GM21367 (cell line): ENCODE measurements at regions not wholly inside any gene's neighbourhood (a gene's known extent, or its start where the extent isn't known, plus 50 kb on each side); places are given as distances from the start of the nearest gene placed in this dataset.

Experiments used
- ATAC-seq: cut with Tn5 transposase; IDR thresholded peaks from one replicate; pipeline ENCODE4 v1.9.1; 2021; ENCODE audit not compliant: unreplicated experiment

GRCh38 chr2:20539776-20540586, 93.1 kb downstream of the RHOB start:
- no peak for ATAC-seq

DNA sequence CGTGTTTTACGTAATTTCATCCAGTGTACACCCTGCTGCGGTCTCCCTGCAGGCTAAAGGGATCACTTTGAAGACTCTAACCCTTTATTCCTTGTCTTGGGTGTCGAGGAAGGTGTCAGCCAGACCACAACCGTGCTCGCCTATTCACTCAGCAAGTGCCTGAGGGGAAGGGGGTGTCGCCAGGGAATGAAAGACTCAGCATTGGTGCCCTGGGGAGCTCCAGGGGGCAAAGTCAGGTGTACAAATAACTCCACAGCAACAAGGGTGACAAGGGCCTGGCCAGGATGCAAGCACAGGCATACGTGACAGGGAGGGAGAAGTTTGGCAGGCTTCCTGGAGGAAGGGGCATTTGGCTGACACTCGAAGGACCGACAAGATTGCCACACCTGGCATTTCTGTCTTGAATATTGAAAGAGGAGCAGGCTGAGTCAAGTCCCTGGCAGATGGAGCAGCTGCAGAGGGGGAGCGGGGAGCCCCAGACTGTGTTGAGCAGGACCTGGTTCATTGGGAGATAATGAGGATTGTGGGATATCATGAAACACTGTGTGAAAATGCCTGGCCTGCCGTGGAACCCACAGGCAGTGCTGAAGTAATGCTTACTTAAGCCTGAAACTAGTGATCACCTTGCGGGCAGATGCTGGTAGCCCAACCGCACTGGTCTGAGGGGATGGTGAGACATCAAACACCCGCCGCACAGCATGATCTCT, 93.9 kb downstream of the RHOB start:
- no peak for ATAC-seq

DNA sequence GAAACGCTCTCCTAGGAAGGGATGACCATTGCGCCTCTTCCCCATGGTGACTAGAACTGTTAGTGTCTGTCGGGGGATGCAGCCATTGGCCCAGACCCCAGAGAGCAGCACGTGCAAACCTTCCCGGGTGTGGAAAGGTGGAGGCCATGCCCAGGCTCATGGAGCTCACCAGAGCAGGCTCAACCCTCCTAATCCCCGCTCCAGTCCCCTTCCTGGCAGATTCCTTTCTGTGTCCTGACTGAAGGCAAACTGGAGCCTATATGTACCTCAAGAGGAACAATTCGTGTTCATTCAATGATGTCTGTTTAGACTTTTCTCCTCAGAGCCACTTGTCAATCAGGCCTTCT, 94.4 kb downstream of the RHOB start:
- ATAC-seq = no peak

- no peak for ATAC-seq
Observed at GRCh38 chr2:20541651-20542050, 94.8 kb downstream of the RHOB start.

GRCh38 chr2:20542269-20542668, 95.4 kb downstream of the RHOB start:
- ATAC-seq = no peak

- no peak for ATAC-seq
Observed at GRCh38 chr2:20542746-20543468, 96.0 kb downstream of the RHOB start.

GRCh38 chr2:20543469-20544152, 96.7 kb downstream of the RHOB start:
- ATAC-seq = no peak

GRCh38 chr2:20544153-20544747, 97.4 kb downstream of the RHOB start:
- ATAC-seq = no peak

DNA sequence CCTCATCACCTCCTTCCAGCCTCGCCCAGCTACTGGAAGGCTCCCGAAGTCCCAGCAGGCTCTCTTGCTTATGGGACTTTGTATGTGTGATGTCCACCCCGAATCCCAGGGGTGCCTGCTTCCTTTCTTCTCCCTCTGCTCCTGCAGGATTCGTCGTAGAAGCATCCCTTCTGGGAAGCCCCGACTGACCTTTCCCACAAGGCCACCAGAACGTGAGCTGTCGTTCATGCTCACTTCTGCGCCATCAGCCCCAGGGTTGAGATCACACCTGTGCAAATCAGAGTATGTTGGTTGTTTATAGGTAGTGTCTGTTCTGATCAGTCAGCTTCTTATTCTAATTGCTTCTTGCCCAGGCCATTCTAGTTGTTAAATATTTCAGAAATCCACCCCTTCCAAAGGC, 101.8 kb downstream of the HS1BP3 start:
- no peak for ATAC-seq

GRCh38 chr2:20549691-20550348, 101.1 kb downstream of the HS1BP3 start:
- ATAC-seq = no peak

DNA sequence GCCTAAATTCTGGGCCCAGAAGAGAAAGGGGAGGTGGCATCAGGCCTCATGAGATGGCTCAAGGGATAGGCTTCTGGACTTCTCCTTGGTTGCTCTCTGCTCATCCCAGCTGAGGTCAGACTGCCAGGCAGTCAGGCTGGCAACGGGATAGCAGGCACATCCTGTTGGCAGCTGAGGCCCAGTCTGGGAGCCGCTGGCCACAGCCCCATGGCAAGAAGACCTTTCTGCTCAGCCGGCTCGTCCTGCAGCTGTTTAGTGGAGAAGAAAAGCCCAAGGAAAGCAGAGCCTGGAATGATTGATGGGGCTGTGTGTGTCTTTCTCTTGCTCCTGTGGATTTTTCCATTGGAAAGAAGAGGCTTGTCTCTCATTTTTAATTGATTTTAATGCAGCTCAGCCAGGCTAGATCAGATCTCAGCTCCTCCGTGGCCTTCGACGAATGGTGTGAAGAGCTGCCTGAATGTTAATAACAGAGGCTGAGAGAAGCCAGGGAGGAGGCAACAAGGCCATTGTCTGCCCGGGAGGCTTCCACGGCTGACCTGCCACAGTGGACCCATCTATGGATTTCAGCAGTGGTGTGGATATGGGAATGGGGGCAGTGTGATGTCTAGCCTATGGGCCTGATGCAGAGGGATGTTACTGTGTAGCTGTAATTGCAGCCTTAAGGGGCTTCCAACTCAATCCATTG, 99.5 kb downstream of the HS1BP3 start:
- ATAC-seq = no peak

GRCh38 chr2:20551945-20552328, 99.0 kb downstream of the HS1BP3 start:
- ATAC-seq = no peak

DNA sequence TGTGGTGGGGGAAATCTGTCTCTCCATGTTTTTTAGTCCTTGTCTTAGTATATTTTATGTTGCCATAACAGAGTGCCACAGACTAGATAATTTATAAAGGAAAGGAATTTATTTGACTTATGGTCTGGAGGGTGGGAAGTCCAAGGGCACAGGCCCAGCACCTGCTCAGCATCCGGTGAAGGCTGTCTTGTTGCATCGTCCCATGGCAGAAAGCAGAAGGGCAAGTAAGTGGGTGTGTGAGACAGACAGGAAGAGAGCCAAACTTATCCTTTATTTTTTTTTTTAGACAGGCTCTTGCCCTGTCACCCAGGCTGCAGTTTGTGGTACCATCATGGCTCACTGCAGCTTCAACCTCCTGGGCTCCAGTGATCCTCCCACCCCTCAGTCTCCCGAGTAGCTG, 98.1 kb downstream of the HS1BP3 start:
- ATAC-seq = no peak

DNA sequence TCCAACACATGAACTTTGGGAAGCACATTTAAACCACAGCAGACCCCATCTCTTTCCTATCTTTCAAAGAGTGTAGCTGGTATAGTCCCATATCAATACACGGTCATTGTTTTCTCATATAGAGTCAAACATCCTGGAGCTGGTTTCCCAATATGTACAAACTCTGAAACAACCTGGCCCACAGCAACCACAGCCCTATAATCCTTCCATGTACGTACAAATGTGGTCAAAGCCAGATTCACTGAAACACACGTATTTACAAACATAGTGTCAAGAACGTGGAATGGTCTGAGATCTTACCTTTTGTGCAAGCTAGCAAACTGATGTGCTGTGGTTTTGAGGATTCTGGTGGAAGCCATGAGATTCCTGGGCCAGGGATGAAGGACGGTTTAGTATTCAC, 97.3 kb downstream of the HS1BP3 start:
- ATAC-seq = no peak

DNA sequence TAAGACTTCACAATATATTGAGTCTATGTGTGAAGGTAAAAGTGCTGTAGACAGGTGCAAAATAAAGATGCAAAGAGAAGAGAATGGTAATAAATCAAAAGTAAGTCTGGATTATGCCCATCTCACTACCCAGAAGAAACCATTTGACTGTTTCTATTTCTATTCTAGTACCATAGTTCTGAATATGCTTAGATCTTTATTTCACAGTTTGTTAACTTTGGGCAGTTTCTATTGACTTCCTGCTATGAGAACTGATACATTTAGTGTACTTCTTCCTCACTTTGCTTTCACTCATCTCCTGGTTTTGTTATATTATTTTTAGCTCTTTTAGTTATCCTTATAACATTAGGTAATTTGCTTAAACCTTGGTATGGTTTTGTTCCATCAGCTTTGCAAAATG, 94.9 kb downstream of the HS1BP3 start:
- ATAC-seq = no peak

DNA sequence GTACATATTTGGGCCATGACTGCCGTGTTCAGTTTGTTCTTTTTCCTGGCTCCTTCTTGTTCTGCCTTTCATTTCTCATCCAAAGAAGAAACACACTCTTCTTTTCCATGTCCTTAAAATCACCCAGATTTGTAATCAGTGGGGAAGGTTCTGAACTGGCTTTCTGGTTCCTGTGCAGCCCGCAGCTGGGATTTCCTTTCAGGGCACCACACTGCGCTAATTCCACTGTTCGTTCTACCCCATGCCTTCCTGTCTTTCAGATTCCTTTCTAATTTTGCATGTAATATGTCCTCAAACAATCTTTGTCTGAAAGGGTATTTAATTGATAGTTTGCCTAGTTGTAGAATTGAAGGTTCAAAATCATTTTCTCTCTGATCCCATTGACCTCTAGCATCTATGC, 94.1 kb downstream of the HS1BP3 start:
- ATAC-seq = no peak

DNA sequence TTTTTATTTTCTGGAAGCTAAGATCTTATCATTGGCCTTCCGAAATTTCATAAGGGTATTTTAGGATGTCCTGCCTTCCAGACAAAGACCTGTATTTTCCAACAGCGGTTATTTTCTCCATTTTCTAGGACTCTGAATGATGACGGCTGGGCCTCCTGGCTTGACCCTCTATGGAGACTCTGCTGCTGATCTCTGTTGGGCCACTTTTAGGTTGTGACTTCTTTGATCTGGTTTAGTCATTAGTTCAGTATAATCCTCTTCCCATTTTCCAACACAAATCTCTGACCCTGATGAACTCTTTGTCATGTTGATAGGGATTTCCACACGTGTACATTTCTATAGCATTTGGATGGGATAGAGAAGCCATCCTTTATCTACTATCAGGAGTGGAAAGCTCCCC, 93.7 kb downstream of the HS1BP3 start:
- no peak for ATAC-seq

DNA sequence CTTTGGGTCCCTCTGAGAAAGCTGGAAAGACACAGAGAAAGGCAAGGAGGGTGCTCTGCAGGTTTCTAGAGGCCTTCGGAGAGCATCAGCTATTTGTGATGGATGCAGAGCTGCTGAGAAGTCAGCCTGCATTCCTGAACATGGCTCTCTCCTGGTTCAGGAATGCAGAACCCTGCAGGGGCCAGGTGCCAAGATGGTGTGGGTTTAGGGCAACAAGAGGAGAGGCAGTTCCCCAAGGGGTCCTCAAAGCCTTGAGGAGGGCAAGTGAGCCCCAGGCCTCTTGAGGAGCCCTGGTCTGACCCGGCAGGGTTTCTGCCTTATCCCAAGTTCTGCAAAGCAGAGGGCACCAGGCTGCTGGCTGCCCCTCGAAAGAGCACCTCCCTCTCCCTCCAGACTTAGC, 93.3 kb downstream of the HS1BP3 start:
- no peak for ATAC-seq

DNA sequence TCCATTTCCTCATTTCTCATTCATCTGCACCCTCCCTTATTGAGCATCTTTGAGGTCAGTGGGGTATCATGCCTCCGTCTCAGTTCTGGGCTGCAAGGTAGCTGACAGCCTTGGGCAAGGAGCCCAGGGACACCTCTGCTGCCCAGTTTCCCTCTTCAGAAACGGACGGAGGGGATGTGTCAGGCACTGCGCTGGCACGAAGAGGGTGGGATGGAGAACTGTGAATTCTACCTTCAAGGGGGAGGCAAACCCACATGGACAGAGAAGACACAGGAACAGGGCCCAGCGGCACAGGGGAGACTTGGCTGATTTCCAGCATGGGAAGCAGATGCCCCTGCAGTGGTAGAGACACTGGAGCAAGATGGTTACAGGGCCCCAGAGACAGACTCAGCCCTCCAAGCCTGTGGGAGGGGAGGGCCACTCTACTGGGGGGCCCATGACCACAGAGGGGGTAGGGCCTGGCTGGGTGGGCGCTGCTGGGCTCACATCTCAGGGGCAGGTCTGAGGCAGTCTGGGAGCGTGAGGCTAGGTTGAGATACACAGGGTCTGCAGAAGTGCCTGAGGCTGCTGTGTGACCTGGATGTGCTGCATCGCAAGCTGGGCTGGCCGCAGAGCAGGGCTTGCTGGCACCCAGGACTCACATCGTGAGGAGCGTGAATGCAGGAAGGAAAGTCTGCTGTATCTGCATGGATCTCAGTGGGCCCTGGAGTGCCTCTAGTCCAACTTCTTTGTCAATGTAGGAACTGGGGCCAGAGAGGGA, 92.3 kb downstream of the HS1BP3 start:
- ATAC-seq = no peak
